ENCODE measurements at regions not wholly inside any gene's neighbourhood (a gene's known extent, or its start where the extent isn't known, plus 50 kb on each side); places are given as distances from the start of the nearest gene placed in this dataset.

- H3K27me3 ChIP-seq, result no peaks in the 10 kb centered on the region
- TF ChIP-seq CTCF (IDR thresholded peaks at IDR 0.05), result no peak
- intact Hi-C loops (cut with DNase I; ENCODE audit: low total_unique reads), result no loop called here
- H3K4me1 ChIP-seq, result no peaks in the 10 kb centered on the region
- no peak overlapping the region for H3K4me3 ChIP-seq
- DNase-seq, result no peak
- H3K36me3 ChIP-seq, result no peaks in the 10 kb centered on the region
- H3K27ac ChIP-seq, result no peak overlapping the region
- H3K9me3 ChIP-seq, result no peaks in the 10 kb centered on the region
These were observed 765.5 kb downstream of the NLGN4Y start for GRCh38 chrY:15289821-15290220.

DNA sequence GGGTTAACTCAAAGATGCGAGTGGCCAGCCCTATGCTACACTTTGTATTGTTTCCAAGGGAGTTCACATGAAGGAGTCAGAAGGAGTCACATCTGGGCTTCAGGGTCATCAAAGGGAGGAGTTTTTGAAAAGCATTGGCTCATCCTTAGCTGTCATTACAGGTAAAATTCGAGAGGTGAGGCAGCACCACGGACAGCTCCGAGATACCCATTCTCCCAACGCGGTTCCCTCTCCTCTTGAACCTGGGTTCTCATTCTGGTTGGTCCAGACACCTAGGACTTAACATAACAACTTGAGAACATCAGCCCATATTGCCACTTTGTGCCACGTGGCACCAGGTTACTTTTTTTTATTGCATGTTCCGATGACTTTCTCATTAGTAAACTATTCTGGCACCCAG is 768.6 kb downstream of the NLGN4Y start:
- Histone ChIP-seq H3K4me1 (no peaks in the 10 kb centered on the region), H3K27me3 (no peaks in the 10 kb centered on the region), H3K27ac (no peak overlapping the region), H3K4me3 (no peak overlapping the region), H3K9me3 (no peaks in the 10 kb centered on the region), H3K36me3 (no peaks in the 10 kb centered on the region)
- no peak for TF ChIP-seq CTCF (IDR thresholded peaks at IDR 0.05)
- intact Hi-C loops (cut with DNase I; ENCODE audit: low total_unique reads), result no loop called here
- no peak for DNase-seq

DNA sequence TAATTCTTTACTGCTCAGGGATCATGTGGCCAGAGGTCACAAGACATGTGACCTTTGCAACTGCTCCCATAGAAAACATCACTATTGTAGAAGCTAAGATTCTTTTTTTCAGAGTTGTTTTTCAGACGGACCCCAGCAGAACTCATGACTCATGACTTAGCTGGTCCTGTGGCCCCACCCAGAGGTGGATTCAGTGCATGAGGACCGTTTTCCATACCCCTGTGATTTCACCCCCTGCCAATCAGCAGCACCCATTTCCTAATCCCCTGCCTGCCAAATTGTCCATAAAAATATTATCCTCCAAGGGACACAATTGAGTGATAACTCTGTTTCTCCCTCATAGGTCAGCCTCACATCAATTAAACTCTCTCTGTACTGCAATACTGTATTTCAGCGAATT is 777.5 kb downstream of the NLGN4Y start:
- Histone ChIP-seq H3K9me3 (no peaks in the 10 kb centered on the region), H3K36me3 (no peaks in the 10 kb centered on the region), H3K4me1 (no peaks in the 10 kb centered on the region), H3K4me3 (no peak overlapping the region), H3K27ac (no peak overlapping the region), H3K27me3 (no peaks in the 10 kb centered on the region)
- TF ChIP-seq CTCF (IDR thresholded peaks at IDR 0.05), result no peak
- no peak for DNase-seq
- intact Hi-C loops (cut with DNase I; ENCODE audit: low total_unique reads), result no loop called here

GRCh38 chrY:15312166-15312565 is 787.8 kb downstream of the NLGN4Y start:
- H3K27me3 ChIP-seq, result no peaks in the 10 kb centered on the region
- no peak overlapping the region for H3K27ac ChIP-seq
- H3K36me3 ChIP-seq, result no peaks in the 10 kb centered on the region
- H3K4me1 ChIP-seq, result no peaks in the 10 kb centered on the region
- no peak for TF ChIP-seq CTCF (IDR thresholded peaks at IDR 0.05)
- no peaks in the 10 kb centered on the region for H3K9me3 ChIP-seq
- H3K4me3 ChIP-seq, result no peak overlapping the region
- DNase-seq, result no peak
- intact Hi-C loops (cut with DNase I; ENCODE audit: low total_unique reads), result no loop called here

GRCh38 chrY:15324189-15324588 is 799.9 kb downstream of the NLGN4Y start:
- DNase-seq, result no peak
- H3K4me3 ChIP-seq, result no peak overlapping the region
- no peaks in the 10 kb centered on the region for H3K9me3 ChIP-seq
- no peaks in the 10 kb centered on the region for H3K4me1 ChIP-seq
- TF ChIP-seq CTCF (IDR thresholded peaks at IDR 0.05), result no peak
- no peaks in the 10 kb centered on the region for H3K36me3 ChIP-seq
- H3K27ac ChIP-seq, result no peak overlapping the region
- no peaks in the 10 kb centered on the region for H3K27me3 ChIP-seq
- intact Hi-C loops (cut with DNase I; ENCODE audit: low total_unique reads), result no loop called here

GRCh38 chrY:15325201-15325600 is 800.9 kb downstream of the NLGN4Y start:
- H3K9me3 ChIP-seq, result no peaks in the 10 kb centered on the region
- no peak overlapping the region for H3K27ac ChIP-seq
- no peak overlapping the region for H3K4me3 ChIP-seq
- H3K27me3 ChIP-seq, result no peaks in the 10 kb centered on the region
- H3K36me3 ChIP-seq, result no peaks in the 10 kb centered on the region
- intact Hi-C loops (cut with DNase I; ENCODE audit: low total_unique reads), result no loop called here
- no peaks in the 10 kb centered on the region for H3K4me1 ChIP-seq
- no peak for TF ChIP-seq CTCF (IDR thresholded peaks at IDR 0.05)
- DNase-seq, result no peak

Data from tibial artery (tissue), 4 donors.